Fibroblast of skin of right quadriceps (primary cell): ENCODE measurements at regions not wholly inside any gene's neighbourhood (a gene's known extent, or its start where the extent isn't known, plus 50 kb on each side); places are given as distances from the start of the nearest gene placed in this dataset.

ENCODE experiments used
- DNase-seq: peaks from one replicate; pipeline ENCODE4 v3.0.0-alpha.2; 2013

DNA sequence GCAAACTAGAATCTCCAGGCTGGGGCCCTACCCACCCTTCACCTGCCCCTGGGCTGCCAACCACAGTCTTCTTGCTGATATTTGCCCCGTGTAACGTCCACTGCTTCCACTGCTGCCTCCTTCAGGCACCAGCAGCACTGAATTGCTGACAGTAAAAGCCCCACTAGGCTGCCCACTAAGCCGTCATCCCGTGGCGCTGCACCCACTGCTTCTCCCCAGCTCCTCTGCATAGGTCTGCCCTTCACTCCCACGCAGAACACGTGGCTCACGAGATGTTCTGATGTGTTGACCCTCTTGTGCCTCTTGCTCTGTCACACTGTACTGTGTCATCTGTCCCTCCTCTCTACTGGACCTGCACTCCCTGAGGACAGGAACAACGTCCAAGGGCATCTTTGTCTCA lies 86.3 kb upstream of the HIVEP1 start:
- no peak for DNase-seq

GRCh38 chr6:11923621-11924020 lies 88.5 kb upstream of the HIVEP1 start:
- DNase-seq: peak; percentile 60

DNA sequence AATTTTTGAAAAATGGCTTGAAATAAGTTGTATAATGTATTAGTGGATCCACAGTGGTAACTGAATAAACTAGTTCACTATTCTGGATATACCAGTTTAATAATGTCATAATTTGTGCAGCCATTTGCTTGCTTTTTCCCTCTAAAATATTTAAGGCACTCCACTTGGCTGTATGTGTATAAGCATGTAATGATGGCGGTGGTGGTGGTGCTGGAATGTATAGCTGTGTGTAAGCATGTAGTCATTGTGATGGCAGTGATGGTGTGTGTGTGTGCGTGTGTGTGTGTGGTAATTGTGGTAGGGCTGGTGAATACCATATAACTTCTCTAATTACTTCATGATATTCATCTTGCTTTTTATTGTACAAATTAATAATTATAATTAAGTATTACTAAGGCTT lies 89.2 kb upstream of the HIVEP1 start:
- peak; percentile 50 for DNase-seq

DNA sequence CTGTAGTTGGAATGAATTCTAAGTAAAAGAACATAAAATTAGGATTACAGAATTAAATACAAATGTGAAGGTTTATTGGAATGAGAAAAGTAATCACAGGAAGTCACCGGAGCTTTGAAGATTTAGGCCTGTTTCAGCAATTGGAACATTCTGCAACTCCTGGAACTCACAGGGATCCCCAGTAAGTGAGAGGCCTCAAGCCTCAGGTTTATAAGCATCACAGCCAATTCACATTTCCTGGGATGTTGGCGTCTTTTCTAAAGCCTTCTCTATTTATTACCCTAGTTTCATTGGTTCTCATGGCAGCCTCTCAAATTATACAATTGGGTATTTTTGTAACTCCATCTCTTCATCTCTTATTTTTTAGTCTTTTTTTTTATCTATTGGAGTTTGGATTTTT lies 90.4 kb upstream of the HIVEP1 start:
- peak; percentile 7 for DNase-seq

DNA sequence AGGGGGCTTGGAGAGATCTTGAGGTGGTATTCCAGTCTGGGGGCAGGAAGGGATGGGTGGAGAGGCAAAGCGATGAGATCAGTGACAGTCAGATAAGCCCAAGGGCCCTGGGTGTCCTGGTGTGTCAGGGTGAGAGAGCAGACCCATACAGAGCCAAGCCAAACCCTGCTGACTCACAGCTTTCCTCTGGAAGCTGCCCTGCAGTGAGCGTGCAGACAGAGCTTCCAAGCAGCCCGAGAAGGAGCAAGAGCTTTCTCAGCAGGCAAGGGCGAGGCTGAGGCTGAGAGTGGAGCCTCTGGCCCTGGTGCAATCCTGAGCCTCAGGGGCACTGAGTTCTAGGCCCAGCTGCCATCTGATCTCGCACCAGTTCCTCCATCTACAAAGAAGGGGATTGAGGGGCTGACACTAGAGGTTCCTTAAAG lies 91.1 kb upstream of the HIVEP1 start:
- peak; percentile 90 for DNase-seq

GRCh38 chr6:11920566-11920965 lies 91.5 kb upstream of the HIVEP1 start:
- DNase-seq: no peak

DNA sequence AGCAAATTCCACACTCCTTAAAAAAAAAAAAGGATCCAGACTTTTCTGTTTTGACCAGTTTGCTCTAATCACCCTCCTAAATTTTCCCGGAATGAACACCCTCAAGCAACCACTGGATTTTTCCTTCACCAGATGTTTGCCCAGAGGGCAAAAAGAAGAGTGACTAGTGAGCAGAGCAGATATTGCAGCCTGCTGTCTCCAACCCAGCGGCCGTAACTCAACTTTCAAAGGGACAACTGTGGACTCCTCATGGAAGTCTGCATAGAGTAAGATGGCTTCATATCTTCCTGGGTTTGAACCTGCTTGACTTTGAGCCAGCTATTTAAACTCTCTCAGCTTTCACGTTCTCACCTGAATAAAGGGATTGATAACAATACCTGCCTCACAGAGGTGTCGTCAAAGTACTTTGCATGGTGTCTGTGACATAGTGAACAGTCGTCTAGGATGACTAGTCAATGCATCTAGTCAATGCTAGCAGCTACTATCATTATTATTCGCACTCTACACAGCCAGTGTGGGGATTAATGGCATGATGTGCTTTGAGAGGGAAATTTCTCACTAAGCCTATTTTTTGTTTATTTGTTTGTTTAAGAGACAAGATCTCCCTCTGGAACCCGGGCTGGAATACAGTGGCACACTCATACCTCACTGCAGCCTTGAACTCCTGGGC lies 92.2 kb upstream of the HIVEP1 start:
- no peak for DNase-seq

DNA sequence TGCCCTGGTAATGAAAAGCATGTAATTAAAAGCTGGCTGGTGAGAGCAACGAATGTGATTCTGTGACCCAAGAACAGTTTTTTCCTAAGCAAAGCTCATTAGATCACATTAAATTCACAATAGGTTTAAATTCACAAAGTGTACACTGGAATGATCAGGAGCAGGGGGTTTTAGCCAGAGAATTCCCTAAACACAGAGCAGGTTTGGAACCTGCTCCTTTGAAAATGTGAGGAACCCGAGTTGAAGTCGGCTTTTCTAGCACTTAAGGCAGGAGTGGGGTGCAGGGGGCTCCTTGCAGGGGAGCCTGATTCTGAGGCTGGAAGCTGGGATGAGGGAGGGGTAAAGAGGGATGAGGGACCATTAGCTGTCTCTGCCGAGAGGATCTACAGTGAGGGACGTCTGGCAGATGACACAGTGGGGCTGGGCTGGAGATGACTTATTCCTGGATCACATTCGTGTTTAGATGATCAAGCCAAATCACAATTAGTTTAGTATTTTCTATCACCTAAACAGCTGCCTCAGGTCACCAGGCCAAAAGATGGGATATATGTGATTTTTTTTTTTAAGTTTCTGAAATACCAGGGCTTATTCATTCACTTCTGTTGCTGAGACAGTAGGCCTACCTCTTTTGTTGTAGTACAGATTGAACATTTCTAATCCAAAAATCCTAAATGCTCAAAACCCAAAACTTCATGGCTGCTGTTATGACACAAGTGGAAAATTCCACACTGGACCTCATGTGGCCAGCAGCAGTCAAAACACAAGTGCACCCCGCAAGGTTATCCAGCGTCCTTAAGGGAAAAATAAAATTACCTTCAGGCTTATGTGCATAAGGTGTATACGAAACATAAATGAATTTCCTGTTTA lies 93.1 kb upstream of the HIVEP1 start:
- peak; percentile 17 for DNase-seq

GRCh38 chr6:11917951-11918738 lies 94.0 kb upstream of the HIVEP1 start:
- peak; percentile 86 for DNase-seq

- DNase-seq: no peak
These were observed 99.7 kb upstream of the HIVEP1 start for GRCh38 chr6:11912420-11912819.

DNA sequence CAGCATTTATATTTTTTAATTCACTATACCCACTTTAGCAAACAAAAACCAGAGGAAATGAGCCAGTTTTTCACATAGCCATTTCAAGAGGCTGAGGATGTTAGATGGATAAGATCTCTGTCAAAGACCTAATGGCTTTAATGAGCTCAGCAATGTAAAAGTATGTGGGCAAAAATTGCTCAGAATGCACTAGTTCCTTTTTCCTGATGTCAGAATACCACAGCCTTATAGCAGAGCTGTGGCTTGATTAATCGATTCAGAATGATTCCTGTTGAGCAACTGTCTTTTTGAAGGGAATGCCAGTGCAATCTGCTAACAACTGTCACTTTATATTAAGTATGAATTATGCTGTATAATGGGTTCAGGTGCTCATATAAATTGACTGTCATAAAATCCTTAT lies 100.6 kb upstream of the HIVEP1 start:
- peak; percentile 79 for DNase-seq

DNA sequence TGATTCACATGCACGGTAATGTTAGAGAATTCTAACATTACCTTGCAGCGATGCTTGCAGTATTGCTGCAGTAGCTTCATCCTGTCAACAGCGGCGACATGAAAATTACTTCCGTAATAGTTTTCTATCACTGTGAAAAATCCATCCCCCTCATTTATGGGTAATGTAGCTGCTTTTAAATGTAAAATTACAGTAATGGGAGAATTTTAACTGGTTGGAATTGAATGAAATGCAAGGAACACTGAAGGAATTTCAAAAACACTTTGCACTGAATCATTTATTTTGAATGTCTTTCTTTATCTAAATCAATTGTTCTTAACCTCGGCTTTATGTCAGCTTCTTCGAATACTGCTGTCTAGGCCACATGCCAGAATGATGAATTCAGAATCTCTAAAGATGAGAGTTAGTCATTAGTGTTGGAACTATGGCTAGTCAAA lies 102.4 kb upstream of the HIVEP1 start:
- peak; percentile 84 for DNase-seq

DNA sequence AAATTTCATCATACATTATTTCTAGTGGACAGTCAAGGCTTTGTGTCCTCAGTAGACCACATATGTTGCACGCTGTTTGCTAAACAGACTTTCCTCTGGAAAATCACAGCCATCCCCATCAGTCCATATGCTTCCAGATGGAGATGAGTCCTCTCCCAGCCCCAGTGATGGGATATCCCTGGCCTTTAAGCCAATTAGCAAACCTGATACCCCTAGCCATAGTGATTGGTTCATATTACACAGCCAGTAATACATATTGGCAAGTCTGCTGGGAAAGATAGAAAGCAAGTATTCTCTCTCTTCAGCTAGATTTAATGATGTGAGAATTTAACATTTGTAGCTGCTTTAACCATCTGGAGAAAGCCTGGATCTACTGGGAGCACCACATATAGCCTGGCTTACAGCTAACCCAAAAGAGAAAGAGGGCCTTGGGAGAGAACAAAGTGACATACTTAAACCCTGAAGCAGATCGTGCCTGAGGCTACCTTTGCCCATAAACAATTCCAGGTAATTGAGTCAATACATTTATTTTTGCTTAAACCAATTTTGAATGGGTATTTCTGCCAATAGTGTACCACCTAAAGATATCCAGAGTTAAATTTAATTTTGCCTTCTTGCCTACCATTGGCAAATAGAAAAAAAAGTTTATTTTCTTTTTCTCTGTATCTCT lies 103.5 kb upstream of the HIVEP1 start:
- DNase-seq: no peak

DNA sequence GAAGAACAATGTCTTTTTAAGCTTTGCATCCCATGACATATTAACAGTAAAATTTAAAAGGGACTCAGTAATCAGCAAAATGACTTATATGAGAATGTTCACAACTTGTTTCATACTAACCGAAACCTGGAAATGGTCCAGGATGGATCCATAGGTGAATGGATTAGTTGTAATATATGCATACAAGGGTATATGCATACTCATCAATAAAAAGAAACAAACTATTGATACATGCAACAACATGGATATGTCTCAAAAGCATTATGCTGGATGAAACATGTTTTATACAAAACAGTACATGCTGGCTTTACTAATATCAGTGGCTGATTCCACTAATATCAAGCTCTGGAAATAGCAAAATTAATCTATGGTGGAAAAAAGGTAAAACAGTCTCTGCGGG lies 108.5 kb upstream of the HIVEP1 start:
- no peak for DNase-seq

- no peak for DNase-seq
These were observed 109.6 kb upstream of the HIVEP1 start for GRCh38 chr6:11902527-11902926.

DNA sequence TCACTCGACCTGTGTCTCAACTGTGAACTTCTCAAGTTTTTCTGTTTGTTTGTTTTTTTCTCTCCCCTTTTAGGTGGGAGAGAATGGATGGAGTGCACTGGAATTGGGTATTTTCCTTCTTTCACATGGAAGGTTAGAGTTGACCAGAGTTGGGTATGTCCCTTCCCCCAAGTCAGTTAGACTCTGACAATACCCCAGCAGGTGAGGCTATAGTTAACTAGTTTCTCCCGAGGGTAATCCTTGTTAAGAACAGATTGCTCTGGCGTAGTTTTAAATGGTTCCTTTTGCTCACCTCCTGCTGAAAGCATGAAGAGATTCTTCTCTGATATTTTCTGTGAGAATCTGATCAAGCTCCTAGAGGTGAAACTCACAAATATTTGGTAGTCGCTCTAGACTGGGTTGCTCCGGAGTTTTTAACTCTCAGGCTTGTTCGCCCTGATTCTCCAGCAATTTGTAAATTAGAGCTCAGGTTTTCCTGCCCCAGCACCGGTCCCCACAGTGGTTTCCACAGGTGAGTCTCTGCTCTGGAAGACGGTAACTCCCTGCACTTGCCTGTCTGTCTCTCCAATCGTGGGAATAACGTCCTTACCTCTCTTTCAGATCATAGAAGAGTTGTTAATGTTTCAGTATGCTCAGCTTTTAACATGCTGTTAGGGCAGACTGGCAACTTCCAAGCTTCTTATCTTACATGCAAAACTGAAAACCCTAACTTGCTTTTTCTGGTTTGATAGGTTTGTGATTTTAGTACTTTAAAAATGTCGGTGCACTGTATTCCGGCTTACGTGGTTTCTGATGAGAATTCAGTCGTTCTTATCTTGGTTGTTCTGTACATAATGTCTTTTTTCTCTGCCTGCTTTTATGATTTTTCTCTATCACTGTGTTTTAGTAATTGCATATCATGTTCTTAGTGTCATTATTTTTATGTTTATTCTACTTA lies 111.2 kb upstream of the HIVEP1 start:
- no peak for DNase-seq

DNA sequence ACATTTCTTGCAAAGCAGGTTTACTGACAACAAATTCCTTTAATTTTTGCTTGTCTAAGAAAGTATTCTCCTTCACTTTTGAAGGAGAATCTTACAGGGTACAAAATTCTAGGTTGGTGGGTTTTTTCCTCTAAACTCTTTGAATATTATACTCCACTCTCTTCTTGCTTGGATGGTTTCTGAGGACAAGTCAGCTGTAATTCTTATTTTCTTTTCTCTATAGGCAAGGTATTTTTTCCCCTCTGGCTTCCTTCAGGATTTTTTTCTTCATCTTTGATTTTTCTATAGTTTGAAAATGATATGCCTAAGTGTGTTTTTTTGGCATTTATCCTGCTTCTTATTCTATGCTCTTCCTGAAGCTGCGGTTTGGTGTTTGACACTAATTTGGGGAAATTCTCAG lies 112.5 kb upstream of the HIVEP1 start:
- DNase-seq: no peak

- DNase-seq: no peak
These were observed 115.6 kb upstream of the ADTRP start for GRCh38 chr6:11894212-11894611.

DNA sequence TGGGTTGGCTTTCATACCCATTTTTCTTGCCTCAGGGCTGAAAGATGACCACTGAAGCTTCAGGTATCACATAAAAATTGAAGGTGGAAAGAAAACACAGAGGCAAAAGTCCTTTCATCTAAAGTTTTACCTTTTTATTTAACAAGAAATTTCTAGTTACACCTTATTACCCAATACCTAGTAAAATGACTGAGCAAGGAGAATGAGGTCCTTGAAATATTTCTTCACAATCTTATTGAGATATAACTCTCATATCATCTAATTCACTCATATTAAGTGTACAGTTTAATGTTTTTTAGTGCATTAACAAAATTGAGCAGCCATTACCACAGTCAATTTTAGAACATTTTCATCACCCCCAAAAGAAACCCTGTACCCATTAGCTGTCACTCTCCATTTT lies 112.9 kb upstream of the ADTRP start:
- DNase-seq: no peak

GRCh38 chr6:11890849-11891248 lies 112.2 kb upstream of the ADTRP start:
- DNase-seq: no peak

GRCh38 chr6:11890209-11890608 lies 111.6 kb upstream of the ADTRP start:
- DNase-seq: no peak

DNA sequence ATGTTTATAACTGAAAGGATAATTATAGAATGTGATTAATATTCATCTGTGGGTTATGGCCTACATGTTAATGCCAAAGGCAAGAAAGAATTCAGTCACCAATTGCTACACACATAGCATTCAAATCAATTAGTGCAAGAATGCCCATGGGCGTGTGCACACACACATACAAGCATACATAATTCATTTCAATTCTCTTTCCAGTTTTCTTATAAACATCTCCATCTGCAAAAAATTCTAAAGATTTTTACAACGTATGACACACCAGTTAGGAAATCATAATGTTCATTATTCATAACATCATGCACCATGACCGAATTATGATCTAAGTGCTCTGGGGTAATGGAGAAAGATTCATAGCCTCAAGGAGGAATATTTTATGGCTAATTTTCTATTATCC lies 111.0 kb upstream of the ADTRP start:
- DNase-seq: no peak
